GM12872 (cell line): ENCODE measurements at regions not wholly inside any gene's neighbourhood (a gene's known extent, or its start where the extent isn't known, plus 50 kb on each side); places are given as distances from the start of the nearest gene placed in this dataset.

ENCODE experiments used
- CTCF ChIP-seq: IDR thresholded peaks from 3 replicates; pipeline ENCODE4 v1.5.1; 2011; ENCODE audit warnings: low read depth, mild to moderate bottlenecking, low read length, moderate library complexity; ENCODE audit not compliant: insufficient read depth

GRCh38 chr10:80968903-80969302, 431.2 kb downstream of the SH2D4B start:
- no peak for TF ChIP-seq CTCF

DNA sequence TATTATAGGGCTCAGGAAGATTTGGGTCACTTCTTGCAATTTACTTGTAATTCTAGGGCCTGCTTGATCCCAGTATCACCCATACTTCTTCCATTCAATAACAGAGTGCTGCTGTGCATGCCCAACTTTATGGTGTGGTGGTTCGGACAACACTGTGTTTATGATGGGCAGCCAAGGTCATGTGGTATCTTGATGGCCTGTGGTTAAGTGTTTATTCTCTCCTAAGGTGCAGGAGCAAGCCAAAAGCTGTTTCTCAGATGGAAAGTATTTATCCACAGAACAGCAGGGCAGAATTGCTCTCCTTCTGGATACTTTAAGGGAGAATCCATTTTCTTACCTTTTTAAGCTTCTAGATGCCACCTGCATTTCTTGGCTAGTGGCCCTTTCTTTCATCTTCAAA, 433.8 kb downstream of the SH2D4B start:
- TF ChIP-seq CTCF: no peak

DNA sequence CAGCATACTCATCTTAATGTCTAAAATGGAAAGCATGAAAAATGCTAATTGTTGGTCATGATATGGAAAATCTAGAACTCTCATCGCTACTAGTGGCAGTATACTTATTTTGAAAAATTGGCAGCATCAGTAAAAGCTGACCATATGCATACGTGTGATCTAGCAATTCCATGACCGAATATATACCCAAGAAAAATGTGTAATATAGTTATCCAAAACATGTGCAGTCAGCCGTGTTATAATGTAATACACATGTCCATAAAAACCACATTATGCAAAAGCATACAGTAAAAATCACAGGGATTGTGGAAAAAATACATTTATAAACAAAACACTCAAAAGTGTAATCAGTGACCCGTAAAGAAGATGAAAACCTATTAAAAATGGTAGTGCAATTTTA, 439.0 kb downstream of the SH2D4B start:
- no peak for TF ChIP-seq CTCF

DNA sequence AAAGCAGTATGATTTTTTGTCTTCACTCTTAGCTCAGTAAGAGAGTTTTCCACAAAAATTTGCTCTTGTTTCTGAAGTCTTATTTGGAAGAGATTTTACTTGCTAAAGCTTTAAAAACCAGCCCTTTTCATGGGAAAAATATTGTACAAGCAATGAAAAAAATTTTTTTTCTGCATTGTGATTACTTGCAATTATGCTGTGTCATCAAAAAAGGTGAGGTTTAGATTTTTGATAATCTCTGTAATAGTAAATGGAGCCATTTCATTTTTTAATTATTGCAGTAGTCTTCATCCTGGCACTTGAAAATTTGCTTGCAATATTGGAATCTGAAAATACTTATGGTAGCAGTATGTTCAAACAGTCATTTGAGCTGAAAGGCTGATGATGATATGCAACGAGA, 447.4 kb downstream of the SH2D4B start:
- no peak for TF ChIP-seq CTCF

DNA sequence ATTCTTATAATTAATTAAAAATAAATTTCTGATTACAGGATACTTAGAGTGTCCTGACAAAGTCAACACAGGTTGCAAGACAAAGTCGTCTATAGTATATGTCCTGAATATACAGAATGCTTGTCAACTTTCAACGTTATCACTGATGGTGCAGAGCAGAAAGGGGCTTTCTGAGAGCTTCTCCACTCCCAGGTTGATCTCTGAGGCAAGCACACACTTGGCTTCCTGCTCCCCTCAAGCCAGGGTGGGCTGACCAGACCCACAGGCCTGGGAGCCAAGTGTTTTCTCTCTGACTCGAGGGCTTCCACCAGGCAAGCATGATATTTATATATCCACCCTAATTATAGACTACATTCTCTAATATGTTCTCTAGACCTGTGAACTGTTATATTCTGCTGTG, 448.9 kb downstream of the SH2D4B start:
- TF ChIP-seq CTCF: no peak

GRCh38 chr10:80988755-80989154, 451.1 kb downstream of the SH2D4B start:
- no peak for TF ChIP-seq CTCF

DNA sequence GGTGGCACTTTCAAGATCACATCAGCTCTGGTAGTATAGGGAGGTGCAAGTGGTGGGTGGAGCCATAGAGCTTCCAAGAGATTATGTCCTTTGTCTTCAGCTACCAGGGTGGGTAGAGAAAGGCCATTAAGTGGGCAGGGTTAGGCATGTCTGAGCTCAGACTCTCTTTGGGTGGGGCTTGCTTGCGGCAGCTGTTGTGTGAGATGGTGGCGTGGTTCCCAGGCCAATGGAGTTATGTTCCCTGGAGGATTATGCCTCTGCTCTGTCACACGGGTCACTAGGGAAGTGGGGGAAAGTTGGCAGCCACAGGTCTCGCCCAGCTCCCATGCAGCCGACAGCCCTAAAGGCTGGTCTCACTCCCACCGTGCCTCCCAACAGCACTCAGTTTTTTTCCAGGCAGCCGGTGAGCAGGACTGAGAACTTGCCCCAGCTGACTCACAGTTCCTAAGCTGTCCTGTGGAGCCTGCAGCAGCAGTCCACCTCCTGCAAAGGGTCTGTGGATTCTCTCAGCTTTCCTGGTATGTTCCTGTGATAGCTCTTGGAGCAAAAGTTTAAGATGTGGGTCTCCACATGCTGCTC, 459.0 kb downstream of the SH2D4B start:
- TF ChIP-seq CTCF: no peak
